OCI-LY7 (cell line): ENCODE measurements at regions not wholly inside any gene's neighbourhood (a gene's known extent, or its start where the extent isn't known, plus 50 kb on each side); places are given as distances from the start of the nearest gene placed in this dataset.

Experiments
- EZH2phosphoT487 ChIP-seq: fragments of 200-600 bp; sonication (generic); IDR thresholded peaks from 2 replicates; pipeline ENCODE4 v1.6.1; 2018; ENCODE audit warnings: low read depth, borderline replicate concordance, mild to moderate bottlenecking, mixed run types, antibody characterized with exemption, low read length, moderate library complexity, mixed read lengths
- TF ChIP-seq, protein P1 (sequence below): fragments of 200-600 bp; sonication (generic); conservative IDR thresholded peaks from 2 replicates; pipeline ENCODE4 v1.5.1; 2014; ENCODE audit warnings: mild to moderate bottlenecking, antibody characterized with exemption, low read length, moderate library complexity, mixed read lengths

- TF ChIP-seq, protein P1, sequence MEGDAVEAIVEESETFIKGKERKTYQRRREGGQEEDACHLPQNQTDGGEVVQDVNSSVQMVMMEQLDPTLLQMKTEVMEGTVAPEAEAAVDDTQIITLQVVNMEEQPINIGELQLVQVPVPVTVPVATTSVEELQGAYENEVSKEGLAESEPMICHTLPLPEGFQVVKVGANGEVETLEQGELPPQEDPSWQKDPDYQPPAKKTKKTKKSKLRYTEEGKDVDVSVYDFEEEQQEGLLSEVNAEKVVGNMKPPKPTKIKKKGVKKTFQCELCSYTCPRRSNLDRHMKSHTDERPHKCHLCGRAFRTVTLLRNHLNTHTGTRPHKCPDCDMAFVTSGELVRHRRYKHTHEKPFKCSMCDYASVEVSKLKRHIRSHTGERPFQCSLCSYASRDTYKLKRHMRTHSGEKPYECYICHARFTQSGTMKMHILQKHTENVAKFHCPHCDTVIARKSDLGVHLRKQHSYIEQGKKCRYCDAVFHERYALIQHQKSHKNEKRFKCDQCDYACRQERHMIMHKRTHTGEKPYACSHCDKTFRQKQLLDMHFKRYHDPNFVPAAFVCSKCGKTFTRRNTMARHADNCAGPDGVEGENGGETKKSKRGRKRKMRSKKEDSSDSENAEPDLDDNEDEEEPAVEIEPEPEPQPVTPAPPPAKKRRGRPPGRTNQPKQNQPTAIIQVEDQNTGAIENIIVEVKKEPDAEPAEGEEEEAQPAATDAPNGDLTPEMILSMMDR = no peak
- TF ChIP-seq EZH2phosphoT487 = no peak
Measured at GRCh38 chr3:71896751-71897150, 111.8 kb upstream of the PROK2 start.
